ENCODE measurements at regions not wholly inside any gene's neighbourhood (a gene's known extent, or its start where the extent isn't known, plus 50 kb on each side); places are given as distances from the start of the nearest gene placed in this dataset.

GRCh38 chr3:72231439-72232196 lies 446.7 kb upstream of the PROK2 start:
- no peak for TF ChIP-seq CTCF (conservative IDR thresholded peaks at IDR 0.05; ENCODE audit: low read depth in 2 of 2)
- TF ChIP-seq POLR2AphosphoS5 (IDR thresholded peaks at IDR 0.05; ENCODE audit: low read depth): no peak
- TF ChIP-seq CREB1 (CRISPR knock-in tag; IDR thresholded peaks at IDR 0.05; ENCODE audit: low read depth): no peak
- TF ChIP-seq EZH2 (IDR thresholded peaks at IDR 0.05; ENCODE audit: low read depth, unreplicated experiment): no peak
- no peak for TF ChIP-seq ZNF114 (CRISPR knock-in tag; IDR thresholded peaks at IDR 0.05)
- no peak for TF ChIP-seq ETS1 (IDR thresholded peaks at IDR 0.05)
- TF ChIP-seq ZNF331 (CRISPR knock-in tag; IDR thresholded peaks at IDR 0.05; ENCODE audit: low read depth): no peak
- TF ChIP-seq REST (IDR thresholded peaks at IDR 0.05; ENCODE audit: unreplicated experiment): no peak
